ENCODE measurements at regions not wholly inside any gene's neighbourhood (a gene's known extent, or its start where the extent isn't known, plus 50 kb on each side); places are given as distances from the start of the nearest gene placed in this dataset.

- Histone ChIP-seq H3K27ac (ENCODE audit: low read depth, low read length) (no peak overlapping the region), H3K9ac (ENCODE audit: extremely low read depth, low read length, poor library complexity, severe bottlenecking) (no peak overlapping the region), H3K27me3 (ENCODE audit: control insufficient read depth, insufficient read depth, low read length, poor library complexity, severe bottlenecking) (no peaks in the 10 kb centered on the region), H3K36me3 (ENCODE audit: control insufficient read depth, insufficient read depth, low read length) (no peaks in the 10 kb centered on the region), H3K4me3 (ENCODE audit: low read length) (no peak overlapping the region), H3K4me1 (ENCODE audit: control insufficient read depth, insufficient read depth, low read length) (no peaks in the 10 kb centered on the region), H3K9me3 (ENCODE audit: control insufficient read depth, low read length) (peaks cover 3% of the 10 kb centered on the region)
- no peaks in the 10 kb centered on the region for H3K36me3 Mint-ChIP-seq (ENCODE audit: low read depth)
- no peak for TF ChIP-seq CTCF (conservative IDR thresholded peaks at IDR 0.05)
- DNase-seq = no peak
- no peak overlapping the region for H3K4me3 Mint-ChIP-seq
- no peaks in the 10 kb centered on the region for H3K27me3 Mint-ChIP-seq (ENCODE audit: insufficient read depth)
- H3K4me1 Mint-ChIP-seq = peaks cover 30% of the 10 kb centered on the region
- H3K27ac Mint-ChIP-seq = no peak overlapping the region
- peaks cover 2% of the 10 kb centered on the region for H3K9me3 Mint-ChIP-seq
- WGBS, 2 experiments (ENCODE audit: insufficient coverage in 1 of 2, insufficient read length in 1 of 2) = 92 to 96% methylated on average over 2 of the region's 2 CpGs
Observed at GRCh38 chr3:106193876-106194275, 325.1 kb upstream of the CBLB start.

- H3K27ac Mint-ChIP-seq = no peak overlapping the region
- DNase-seq = no peak
- H3K27me3 Mint-ChIP-seq (ENCODE audit: insufficient read depth) = no peaks in the 10 kb centered on the region
- H3K9ac ChIP-seq (ENCODE audit: extremely low read depth, low read length, poor library complexity, severe bottlenecking) = no peak overlapping the region
- no CpG with 5 or more reads among the region's 1 CpG for WGBS, 2 experiments (ENCODE audit: insufficient coverage in 1 of 2, insufficient read length in 1 of 2)
- no peak overlapping the region for H3K27ac ChIP-seq (ENCODE audit: low read depth, low read length)
- no peaks in the 10 kb centered on the region for H3K36me3 ChIP-seq (ENCODE audit: control insufficient read depth, insufficient read depth, low read length)
- H3K9me3 Mint-ChIP-seq = peaks cover 2% of the 10 kb centered on the region
- no peak for TF ChIP-seq CTCF (conservative IDR thresholded peaks at IDR 0.05)
- H3K4me1 Mint-ChIP-seq = peaks cover 28% of the 10 kb centered on the region
- no peaks in the 10 kb centered on the region for H3K36me3 Mint-ChIP-seq (ENCODE audit: low read depth)
- no peak overlapping the region for H3K4me3 ChIP-seq (ENCODE audit: low read length)
- H3K4me3 Mint-ChIP-seq = no peak overlapping the region
- H3K9me3 ChIP-seq (ENCODE audit: control insufficient read depth, low read length) = peaks cover 3% of the 10 kb centered on the region
- H3K4me1 ChIP-seq (ENCODE audit: control insufficient read depth, insufficient read depth, low read length) = no peaks in the 10 kb centered on the region
- H3K27me3 ChIP-seq (ENCODE audit: control insufficient read depth, insufficient read depth, low read length, poor library complexity, severe bottlenecking) = no peaks in the 10 kb centered on the region
Observed at GRCh38 chr3:106194726-106195125, 325.9 kb upstream of the CBLB start.

GRCh38 chr3:106197532-106198194 lies 328.9 kb upstream of the CBLB start:
- TF ChIP-seq CTCF (conservative IDR thresholded peaks at IDR 0.05) = no peak
- H3K4me3 ChIP-seq (ENCODE audit: low read length) = no peak overlapping the region
- no peak overlapping the region for H3K27ac Mint-ChIP-seq
- H3K9me3 ChIP-seq (ENCODE audit: control insufficient read depth, low read length) = peaks cover 3% of the 10 kb centered on the region
- no peaks in the 10 kb centered on the region for H3K4me1 ChIP-seq (ENCODE audit: control insufficient read depth, insufficient read depth, low read length)
- no peak overlapping the region for H3K4me3 Mint-ChIP-seq
- no peak for DNase-seq
- no peaks in the 10 kb centered on the region for H3K36me3 Mint-ChIP-seq (ENCODE audit: low read depth)
- 73% methylated on average over 3 to 4 of the region's 4 CpGs for WGBS, 2 experiments (ENCODE audit: insufficient coverage in 1 of 2, insufficient read length in 1 of 2)
- H3K4me1 Mint-ChIP-seq = peaks cover 14% of the 10 kb centered on the region
- H3K27me3 Mint-ChIP-seq (ENCODE audit: insufficient read depth) = no peaks in the 10 kb centered on the region
- peaks cover 2% of the 10 kb centered on the region for H3K9me3 Mint-ChIP-seq
- H3K9ac ChIP-seq (ENCODE audit: extremely low read depth, low read length, poor library complexity, severe bottlenecking) = no peak overlapping the region
- H3K36me3 ChIP-seq (ENCODE audit: control insufficient read depth, insufficient read depth, low read length) = no peaks in the 10 kb centered on the region
- H3K27me3 ChIP-seq (ENCODE audit: control insufficient read depth, insufficient read depth, low read length, poor library complexity, severe bottlenecking) = no peaks in the 10 kb centered on the region
- no peak overlapping the region for H3K27ac ChIP-seq (ENCODE audit: low read depth, low read length)

All from endodermal cell (in vitro differentiated cells).